GM19238 (cell line): ENCODE measurements at regions not wholly inside any gene's neighbourhood (a gene's known extent, or its start where the extent isn't known, plus 50 kb on each side); places are given as distances from the start of the nearest gene placed in this dataset.
"Not testable (repeated sequence)": the region's sequence is repeated elsewhere in the genome, so short reads cannot be mapped to it uniquely, and the experiment has no call there.

ENCODE experiments used
- DNase-seq: peaks from one replicate; pipeline ENCODE4 v3.0.0; 2011; ENCODE audit warnings: low spot score; ENCODE audit not compliant: insufficient read length

- no peak for DNase-seq
Measured at GRCh38 chr13:71304861-71305260, 562.1 kb downstream of the DACH1 start.

DNA sequence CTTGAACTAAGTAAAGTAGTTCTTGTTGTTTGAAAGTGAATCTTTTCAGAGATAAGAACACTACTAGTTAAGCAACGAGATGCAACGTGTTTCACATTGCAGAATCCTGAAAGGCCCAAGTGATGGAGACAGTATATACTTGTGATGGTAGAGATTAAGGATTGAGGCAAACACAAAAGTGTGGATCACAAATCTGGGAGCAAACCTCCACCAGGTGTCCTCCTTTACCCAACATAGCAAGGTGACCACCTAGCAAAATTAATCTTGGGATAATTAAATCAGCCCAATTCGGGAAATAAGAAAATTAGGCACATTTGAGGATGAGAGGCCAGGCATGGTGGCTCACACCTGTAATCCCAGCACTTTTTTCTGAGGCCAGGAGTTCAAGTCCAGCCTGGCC is 563.9 kb downstream of the DACH1 start:
- no peak for DNase-seq

DNA sequence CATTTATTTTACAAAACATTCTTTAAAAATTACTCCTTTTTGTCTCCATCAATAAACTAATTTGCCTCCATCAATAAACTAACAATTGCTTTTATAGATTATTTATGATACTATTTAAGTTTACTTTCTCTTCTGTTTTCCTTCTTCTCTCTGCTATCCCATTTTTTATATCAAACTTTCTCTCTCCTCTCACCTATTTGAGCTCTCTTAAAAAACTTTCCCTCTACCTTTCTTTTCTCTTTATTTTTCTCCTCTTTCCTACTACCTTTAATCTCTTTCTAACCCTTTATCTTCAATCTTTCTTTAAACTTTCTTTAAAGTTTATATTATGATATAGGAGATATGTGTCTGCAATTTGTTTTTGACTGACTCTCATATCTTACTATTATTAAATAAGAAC is 566.4 kb downstream of the DACH1 start:
- no peak for DNase-seq

- no peak for DNase-seq
Measured at GRCh38 chr13:71291842-71292146, 575.2 kb downstream of the DACH1 start.

DNA sequence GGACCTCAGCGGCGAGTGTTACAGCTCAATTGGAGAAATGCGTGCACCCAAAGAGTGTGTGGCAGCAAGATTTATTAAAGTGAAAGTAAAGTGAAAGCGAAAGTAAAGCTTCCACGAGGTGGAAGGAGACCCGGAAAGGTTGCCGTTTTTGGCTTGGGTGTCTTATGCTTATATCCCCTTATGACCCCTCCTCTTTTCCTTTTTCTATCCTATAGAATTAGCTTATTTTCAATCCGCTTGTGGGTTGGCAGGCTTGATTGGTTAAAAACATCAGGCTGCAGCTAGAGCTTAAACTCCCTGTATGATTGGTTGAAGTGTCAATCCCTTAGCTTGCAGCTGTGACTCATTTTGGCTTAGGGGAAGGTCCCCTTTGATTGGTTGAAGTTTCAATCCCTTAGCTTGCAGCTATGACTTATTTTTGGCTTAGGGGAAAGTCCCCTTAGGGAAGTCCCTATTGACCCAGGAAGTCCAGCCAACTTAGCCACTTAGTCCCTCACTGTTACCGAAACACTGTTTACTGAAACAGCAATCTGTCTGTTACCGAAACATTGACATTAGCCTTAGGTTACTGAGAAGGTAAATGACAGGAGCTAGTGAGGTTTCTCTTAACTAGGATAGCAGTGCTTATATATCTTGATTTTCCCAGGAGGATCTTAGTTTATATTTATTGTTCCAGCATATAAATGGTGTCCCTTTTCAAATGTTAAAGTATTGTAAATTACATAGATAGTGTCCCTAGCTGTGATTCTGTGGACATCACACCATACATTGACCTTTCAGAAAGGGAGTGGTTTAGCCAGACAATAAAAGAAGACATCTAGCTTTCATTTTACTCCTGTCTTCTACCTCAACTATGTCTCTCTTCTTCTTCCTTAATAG is 575.8 kb downstream of the DACH1 start:
- DNase-seq, result peak; percentile 4

DNA sequence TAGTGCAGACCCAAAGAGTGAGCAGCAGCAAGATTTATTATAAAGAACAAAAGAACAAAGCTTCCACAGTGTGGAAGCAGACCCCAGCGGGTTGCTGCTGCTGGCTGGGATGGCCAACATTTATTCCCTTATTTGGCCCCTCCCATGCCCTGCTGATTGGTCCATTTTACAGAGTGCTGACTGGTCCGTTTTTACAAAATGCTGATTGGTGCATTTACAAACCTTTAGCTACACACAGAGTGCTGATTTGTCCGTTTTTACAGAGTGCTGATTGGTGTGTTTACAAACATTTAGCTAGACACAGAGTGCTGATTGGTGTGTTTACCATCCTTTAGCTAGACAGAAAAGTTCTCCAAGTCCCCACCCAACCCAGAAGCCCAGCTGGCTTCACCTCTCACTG is 577.0 kb downstream of the DACH1 start:
- DNase-seq, result not testable (repeated sequence)

DNA sequence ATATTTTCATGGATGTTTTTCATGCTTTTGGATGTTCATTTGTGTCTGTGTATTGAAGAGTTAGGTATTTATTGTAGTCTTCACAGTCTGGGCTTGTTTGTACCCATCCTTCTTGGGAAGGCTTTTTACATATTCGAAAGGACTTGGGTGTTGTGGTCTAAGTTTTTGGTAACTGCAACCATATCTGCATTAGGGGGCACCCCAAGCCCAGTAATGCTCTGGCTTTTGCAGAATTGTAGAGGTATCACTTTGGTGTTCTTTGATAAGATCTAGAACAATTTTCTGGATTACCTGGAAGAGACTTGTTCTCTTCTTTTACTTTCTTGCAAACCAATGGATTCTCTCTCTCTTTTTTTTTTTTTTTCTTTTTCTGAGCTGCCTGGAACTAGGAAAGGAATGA is 581.3 kb downstream of the DACH1 start:
- no peak for DNase-seq

DNA sequence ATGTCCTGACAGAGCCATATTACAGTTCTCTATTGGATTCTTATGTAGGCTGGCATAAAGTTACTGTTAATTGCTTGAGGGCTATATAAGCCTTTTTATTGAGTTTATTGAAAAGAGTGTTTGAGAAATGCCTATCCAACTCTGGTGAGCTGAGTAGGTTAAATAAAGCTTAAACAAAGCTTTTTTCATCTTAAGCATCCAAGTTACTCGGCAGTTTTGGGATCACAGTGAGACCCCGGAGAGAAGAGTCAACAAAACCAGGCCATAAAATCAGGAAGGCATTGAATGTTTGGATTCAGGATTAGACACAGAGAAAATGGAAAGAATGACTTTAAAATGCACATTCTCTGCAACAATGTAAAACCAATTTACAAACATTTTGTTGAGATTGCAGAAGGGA is 588.5 kb downstream of the DACH1 start:
- no peak for DNase-seq

DNA sequence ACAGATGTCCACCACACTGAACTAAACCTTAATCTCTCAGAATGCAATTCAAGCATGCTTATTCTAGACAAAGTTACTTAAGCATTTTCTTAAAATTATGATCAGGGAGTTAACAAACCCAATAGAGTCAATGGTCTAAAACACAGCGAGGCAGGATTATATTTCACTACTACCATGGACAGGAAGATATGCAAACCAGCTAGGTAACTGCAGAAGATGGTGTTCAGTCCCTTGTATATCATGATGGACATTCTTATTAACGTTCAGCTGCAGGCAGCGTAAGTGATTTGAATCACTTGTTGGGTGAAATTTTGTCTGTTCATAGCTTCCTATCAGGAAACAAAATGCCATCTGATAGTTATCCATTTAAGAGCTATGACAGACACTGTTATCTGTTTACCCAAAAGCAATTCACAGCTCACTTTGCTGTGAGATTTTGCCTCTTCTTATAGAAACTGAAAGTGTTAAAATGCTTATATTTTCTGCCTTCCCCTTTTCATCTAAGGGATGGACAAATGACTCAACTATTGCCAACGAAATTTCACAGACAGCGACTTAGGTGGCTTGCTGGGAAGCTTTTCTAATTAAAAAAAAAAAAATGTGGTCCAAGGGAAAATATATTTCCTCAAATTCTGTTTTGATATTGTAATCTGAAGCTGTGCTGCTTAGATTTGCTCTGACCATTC is 591.9 kb downstream of the DACH1 start:
- DNase-seq, result no peak

DNA sequence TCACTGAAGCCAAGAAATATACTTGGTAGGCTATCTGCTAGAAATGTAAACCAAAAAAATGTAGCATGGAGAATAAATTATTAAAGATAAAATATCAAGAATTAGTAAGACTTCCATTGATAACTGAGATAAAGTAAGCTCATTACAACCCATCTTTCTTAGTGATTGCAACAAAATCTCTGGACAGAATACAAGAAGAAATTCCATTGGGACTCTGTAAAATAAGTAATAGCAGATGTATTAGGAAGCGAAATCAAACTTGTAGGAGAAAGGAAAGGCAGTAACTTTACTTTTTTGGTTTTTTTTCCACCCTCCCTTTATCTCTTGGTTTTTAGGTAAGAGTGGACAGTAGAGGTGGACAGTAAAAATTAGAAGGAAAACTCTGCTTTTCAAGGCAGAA is 605.7 kb downstream of the DACH1 start:
- no peak for DNase-seq

GRCh38 chr13:71260246-71260645 is 606.8 kb downstream of the DACH1 start:
- no peak for DNase-seq

DNA sequence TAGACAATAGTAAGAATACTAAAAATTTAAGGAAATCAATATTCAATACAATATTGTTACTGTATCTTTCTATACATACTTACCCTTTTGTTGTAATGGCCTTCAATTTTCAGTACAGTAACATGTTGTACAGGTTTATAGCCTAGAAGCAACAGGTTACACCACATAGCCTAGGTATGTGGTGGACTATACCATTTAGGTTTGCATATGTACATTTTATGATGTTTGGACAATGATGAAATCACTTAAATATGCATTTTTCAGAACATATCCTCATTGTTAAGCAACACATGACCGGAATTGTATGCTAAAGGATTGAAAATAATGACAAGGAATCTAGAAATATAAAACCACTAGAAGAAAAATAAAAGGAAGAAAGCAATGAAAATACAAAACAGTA is 611.4 kb downstream of the DACH1 start:
- DNase-seq, result no peak

DNA sequence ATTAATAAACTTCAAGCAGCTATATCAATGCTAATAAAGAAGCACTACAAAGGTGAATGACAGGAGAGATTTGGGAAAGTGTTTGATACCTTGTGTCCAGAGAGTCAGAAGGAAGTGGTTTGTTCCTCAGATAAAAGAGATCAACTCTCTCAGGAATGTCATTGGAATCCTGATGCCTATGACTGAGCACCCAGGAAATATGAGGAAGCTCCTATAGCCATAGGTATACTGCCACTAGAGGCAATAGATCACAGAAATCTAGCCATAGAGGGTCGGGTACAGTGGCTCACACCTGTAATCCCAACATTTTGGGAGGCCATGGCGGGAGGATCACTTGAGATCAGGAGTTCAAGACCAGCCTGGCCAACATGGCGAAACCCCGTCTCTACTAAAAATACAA is 612.6 kb downstream of the DACH1 start:
- DNase-seq, result no peak

GRCh38 chr13:71252184-71252704 is 614.8 kb downstream of the DACH1 start:
- no peak for DNase-seq

- no peak for DNase-seq
Measured at GRCh38 chr13:71251292-71251951, 615.6 kb downstream of the DACH1 start.

GRCh38 chr13:71249011-71249410 is 618.0 kb downstream of the DACH1 start:
- DNase-seq, result no peak

- DNase-seq, result no peak
Measured at GRCh38 chr13:71244161-71244560, 622.8 kb downstream of the DACH1 start.

DNA sequence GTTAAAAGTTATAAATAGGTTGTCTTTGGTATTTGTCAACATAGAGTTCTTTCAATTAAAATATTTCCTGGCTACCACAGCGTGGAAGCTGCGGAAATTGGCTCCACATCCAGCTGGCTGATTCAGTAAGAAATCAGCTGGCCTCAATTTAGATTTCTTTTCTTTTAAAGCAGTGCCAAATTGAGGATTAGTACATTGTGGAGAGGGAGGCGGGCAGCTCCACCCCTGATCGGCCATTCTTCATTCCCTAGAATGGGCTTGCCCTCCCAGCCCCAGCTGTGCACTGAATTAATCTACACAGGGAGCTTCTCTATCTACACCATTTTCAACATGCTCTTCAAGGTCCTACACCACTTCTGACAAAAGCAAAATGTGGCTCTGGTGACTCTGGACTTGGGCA is 624.8 kb downstream of the DACH1 start:
- DNase-seq, result no peak

DNA sequence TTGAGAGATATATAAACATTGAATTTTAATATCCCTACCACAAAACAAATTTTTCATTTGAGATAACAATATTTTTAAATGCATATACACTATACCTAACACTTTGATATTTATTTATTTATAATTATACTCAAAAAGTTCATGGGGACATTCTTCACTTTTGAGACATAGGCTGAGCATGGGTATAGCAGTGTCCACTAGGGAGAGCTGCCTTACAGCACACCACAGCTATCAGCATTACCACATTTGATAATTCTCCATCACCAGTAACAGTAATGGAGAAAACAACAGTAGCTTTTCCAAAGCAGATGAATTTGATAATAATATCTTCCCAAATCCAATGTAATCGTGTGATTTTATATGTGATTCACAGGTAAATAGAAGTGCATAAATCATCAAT is 626.1 kb downstream of the DACH1 start:
- DNase-seq, result no peak

DNA sequence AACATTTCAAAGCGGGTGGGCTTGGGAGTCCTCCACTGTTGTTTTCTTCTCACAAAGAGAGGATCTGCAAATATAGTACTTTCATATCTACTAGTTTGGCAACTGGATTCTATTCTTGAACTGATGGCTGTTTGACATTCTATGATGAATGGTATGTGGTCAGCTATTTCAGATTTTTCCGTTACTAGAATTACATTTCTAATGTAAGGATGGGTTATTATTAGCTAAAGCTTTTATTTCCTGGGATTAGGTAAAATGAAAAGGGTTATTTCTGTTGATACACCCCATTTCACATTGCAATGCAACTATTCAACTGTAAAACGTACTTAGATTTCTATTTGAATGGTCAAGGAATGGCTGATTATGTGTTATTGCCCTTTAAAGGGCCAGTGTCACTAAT is 629.7 kb downstream of the DACH1 start:
- DNase-seq, result no peak

GRCh38 chr13:71219698-71220415 is 647.1 kb downstream of the DACH1 start:
- DNase-seq, result no peak

GRCh38 chr13:71218960-71219359 is 648.0 kb downstream of the DACH1 start:
- DNase-seq, result no peak
